Neural cell (in vitro differentiated cells): ENCODE measurements at regions not wholly inside any gene's neighbourhood (a gene's known extent, or its start where the extent isn't known, plus 50 kb on each side); places are given as distances from the start of the nearest gene placed in this dataset.

Source experiments
- H2AFZ ChIP-seq: fragments of 200-600, 300-800 bp; sonication (generic), shearing (Covaris generic); 2 replicates; pipeline ENCODE4 v1.6.0; 2014; ENCODE audit warnings: low read depth, mild to moderate bottlenecking, antibody characterized with exemption, low read length, moderate library complexity
- H3F3A ChIP-seq: fragments of 200-600 bp; shearing (Covaris generic); 2 replicates; pipeline ENCODE4 v1.6.1; 2016; ENCODE audit warnings: mild to moderate bottlenecking, moderate library complexity, mixed read lengths, antibody characterized with exemption, low read length; ENCODE audit not compliant: insufficient read depth, poor library complexity, severe bottlenecking
- H3K27ac ChIP-seq: fragments of 200-600, 300-800 bp; sonication (generic), shearing (Covaris generic); 2 replicates; pipeline ENCODE4 v1.5.1; 2014; ENCODE audit warnings: mild to moderate bottlenecking, low read length, moderate library complexity
- H3K27me3 ChIP-seq: fragments of 300-800, 200-600 bp; sonication (generic), shearing (Covaris generic); 2 replicates; pipeline ENCODE4 v1.6.0; 2014; ENCODE audit warnings: mild to moderate bottlenecking, low read depth, low read length, moderate library complexity; ENCODE audit not compliant: insufficient read depth
- H3K36me3 ChIP-seq: fragments of 300-800, 200-600 bp; sonication (generic), shearing (Covaris generic); 2 replicates; pipeline ENCODE4 v1.5.1; 2014; ENCODE audit warnings: mild to moderate bottlenecking, antibody characterized with exemption, low read length, moderate library complexity; ENCODE audit not compliant: insufficient read depth
- H3K4me2 ChIP-seq: fragments of 300-800, 200-600 bp; sonication (generic), shearing (Covaris generic); 2 replicates; pipeline ENCODE4 v1.6.0; 2014; ENCODE audit warnings: mild to moderate bottlenecking, low read length
- H3K4me3 ChIP-seq: fragments of 300-800, 200-600 bp; sonication (generic), shearing (Covaris generic); 2 replicates; pipeline ENCODE4 v1.5.1; 2014; ENCODE audit warnings: mild to moderate bottlenecking, low read length, moderate library complexity
- H3K79me2 ChIP-seq: fragments of 200-600 bp; shearing (Covaris generic); replicated peaks from 2 replicates; pipeline ENCODE4 v1.6.0; 2014; ENCODE audit warnings: mild to moderate bottlenecking, low read length, moderate library complexity; ENCODE audit not compliant: insufficient read depth
- H3K9ac ChIP-seq: fragments of 300-800, 200-600 bp; sonication (generic), shearing (Covaris generic); 2 replicates; pipeline ENCODE4 v1.6.1; 2016; ENCODE audit warnings: mild to moderate bottlenecking, low read length, mixed read lengths
- H3K9me2 ChIP-seq: fragments of 200-600 bp; shearing (Covaris generic); 2 replicates; pipeline ENCODE4 v1.6.1; 2016; ENCODE audit warnings: mild to moderate bottlenecking, low read length, mixed read lengths; ENCODE audit not compliant: insufficient read depth
- H3K9me3 ChIP-seq: fragments of 200-600, 300-800 bp; sonication (generic), shearing (Covaris generic); 2 replicates; pipeline ENCODE4 v1.6.1; 2016; ENCODE audit warnings: mild to moderate bottlenecking, mixed run types, low read length, moderate library complexity, mixed read lengths
- H4K20me1 ChIP-seq: fragments of 200-600 bp; shearing (Covaris generic); 2 replicates; pipeline ENCODE4 v1.6.1; 2016; ENCODE audit warnings: mild to moderate bottlenecking, mixed run types; ENCODE audit not compliant: insufficient read depth
- EP300 ChIP-seq: fragments of 450-650 bp; conservative IDR thresholded peaks from 2 replicates; pipeline ENCODE4 v1.6.1; 2014; ENCODE audit warnings: antibody characterized with exemption, mild to moderate bottlenecking, moderate library complexity; ENCODE audit not compliant: poor library complexity, severe bottlenecking
- EZH2 ChIP-seq: fragments of 200-600, 300-800 bp; shearing (Covaris generic), sonication (generic); IDR thresholded peaks from 2 replicates; pipeline ENCODE4 v1.6.1; 2014; ENCODE audit warnings: antibody characterized with exemption, low read length, borderline replicate concordance, mild to moderate bottlenecking; ENCODE audit not compliant: insufficient read depth, poor library complexity, severe bottlenecking
- MXI1 ChIP-seq: fragments of 450-650 bp; conservative IDR thresholded peaks from 2 replicates; pipeline ENCODE4 v1.6.1; 2014; ENCODE audit warnings: antibody characterized with exemption, mild to moderate bottlenecking; ENCODE audit not compliant: poor library complexity, severe bottlenecking
- POLR2AphosphoS5 ChIP-seq: IDR thresholded peaks from 2 replicates; pipeline ENCODE4 v1.6.1; 2012
- RAD21 ChIP-seq: fragments of 450-650 bp; conservative IDR thresholded peaks from 2 replicates; pipeline ENCODE4 v1.6.1; 2014; ENCODE audit warnings: antibody characterized with exemption, mild to moderate bottlenecking, moderate library complexity
- SMC3 ChIP-seq: fragments of 450-650 bp; conservative IDR thresholded peaks from 2 replicates; pipeline ENCODE4 v1.6.1; 2014; ENCODE audit warnings: antibody characterized with exemption, mild to moderate bottlenecking, moderate library complexity; ENCODE audit not compliant: poor library complexity
- TAF1 ChIP-seq: IDR thresholded peaks from 2 replicates; pipeline ENCODE4 v1.6.1; 2012; ENCODE audit warnings: low read depth
- TF ChIP-seq, protein P1 (sequence below): IDR thresholded peaks from 2 replicates; pipeline ENCODE4 v1.6.1; 2012; ENCODE audit warnings: borderline replicate concordance
- TF ChIP-seq, protein P2 (sequence below): fragments of 450-650 bp; IDR thresholded peaks from 2 replicates; pipeline ENCODE4 v1.5.1; 2014; ENCODE audit warnings: antibody characterized with exemption, mild to moderate bottlenecking, moderate library complexity; ENCODE audit not compliant: poor library complexity, severe bottlenecking

DNA sequence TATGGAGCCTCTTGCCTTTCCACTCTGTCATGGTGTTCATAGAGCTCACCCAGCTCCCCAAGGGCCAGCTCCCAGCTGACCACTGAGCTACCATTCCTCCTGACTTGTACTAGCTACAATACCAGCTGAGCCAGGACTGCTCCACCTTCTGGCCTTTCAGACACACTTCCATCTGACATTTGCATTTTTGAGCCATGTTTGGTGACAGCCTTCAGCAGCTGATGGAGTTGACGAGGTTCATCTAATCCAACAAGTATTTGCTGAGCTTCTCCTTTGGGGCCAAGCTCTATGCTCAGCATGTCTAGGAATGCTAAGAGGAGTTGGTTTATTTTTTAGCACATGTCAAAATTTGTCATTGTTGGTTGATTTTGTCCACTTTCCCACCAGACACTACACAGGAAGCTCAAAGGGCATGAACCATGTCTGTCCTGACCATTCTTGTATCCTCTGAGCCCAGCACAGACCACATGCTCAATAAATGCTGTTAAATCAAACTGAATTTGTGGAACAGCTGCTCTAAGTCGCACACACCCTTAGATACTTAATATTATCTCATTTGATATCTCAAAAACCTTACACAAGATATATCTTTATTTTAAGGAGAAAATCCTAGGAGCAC, 142.6 kb upstream of the PPARGC1A start:
- TF ChIP-seq RAD21 (no peak), MXI1 (no peak), POLR2AphosphoS5 (no peak), SMC3 (no peak), EZH2 (no peak), EP300 (no peak), TAF1 (no peak)
- TF ChIP-seq, protein P1, sequence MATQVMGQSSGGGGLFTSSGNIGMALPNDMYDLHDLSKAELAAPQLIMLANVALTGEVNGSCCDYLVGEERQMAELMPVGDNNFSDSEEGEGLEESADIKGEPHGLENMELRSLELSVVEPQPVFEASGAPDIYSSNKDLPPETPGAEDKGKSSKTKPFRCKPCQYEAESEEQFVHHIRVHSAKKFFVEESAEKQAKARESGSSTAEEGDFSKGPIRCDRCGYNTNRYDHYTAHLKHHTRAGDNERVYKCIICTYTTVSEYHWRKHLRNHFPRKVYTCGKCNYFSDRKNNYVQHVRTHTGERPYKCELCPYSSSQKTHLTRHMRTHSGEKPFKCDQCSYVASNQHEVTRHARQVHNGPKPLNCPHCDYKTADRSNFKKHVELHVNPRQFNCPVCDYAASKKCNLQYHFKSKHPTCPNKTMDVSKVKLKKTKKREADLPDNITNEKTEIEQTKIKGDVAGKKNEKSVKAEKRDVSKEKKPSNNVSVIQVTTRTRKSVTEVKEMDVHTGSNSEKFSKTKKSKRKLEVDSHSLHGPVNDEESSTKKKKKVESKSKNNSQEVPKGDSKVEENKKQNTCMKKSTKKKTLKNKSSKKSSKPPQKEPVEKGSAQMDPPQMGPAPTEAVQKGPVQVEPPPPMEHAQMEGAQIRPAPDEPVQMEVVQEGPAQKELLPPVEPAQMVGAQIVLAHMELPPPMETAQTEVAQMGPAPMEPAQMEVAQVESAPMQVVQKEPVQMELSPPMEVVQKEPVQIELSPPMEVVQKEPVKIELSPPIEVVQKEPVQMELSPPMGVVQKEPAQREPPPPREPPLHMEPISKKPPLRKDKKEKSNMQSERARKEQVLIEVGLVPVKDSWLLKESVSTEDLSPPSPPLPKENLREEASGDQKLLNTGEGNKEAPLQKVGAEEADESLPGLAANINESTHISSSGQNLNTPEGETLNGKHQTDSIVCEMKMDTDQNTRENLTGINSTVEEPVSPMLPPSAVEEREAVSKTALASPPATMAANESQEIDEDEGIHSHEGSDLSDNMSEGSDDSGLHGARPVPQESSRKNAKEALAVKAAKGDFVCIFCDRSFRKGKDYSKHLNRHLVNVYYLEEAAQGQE: no peak
- TF ChIP-seq, protein P2, sequence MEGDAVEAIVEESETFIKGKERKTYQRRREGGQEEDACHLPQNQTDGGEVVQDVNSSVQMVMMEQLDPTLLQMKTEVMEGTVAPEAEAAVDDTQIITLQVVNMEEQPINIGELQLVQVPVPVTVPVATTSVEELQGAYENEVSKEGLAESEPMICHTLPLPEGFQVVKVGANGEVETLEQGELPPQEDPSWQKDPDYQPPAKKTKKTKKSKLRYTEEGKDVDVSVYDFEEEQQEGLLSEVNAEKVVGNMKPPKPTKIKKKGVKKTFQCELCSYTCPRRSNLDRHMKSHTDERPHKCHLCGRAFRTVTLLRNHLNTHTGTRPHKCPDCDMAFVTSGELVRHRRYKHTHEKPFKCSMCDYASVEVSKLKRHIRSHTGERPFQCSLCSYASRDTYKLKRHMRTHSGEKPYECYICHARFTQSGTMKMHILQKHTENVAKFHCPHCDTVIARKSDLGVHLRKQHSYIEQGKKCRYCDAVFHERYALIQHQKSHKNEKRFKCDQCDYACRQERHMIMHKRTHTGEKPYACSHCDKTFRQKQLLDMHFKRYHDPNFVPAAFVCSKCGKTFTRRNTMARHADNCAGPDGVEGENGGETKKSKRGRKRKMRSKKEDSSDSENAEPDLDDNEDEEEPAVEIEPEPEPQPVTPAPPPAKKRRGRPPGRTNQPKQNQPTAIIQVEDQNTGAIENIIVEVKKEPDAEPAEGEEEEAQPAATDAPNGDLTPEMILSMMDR: no peak
- no peak overlapping the region for H2AFZ ChIP-seq
- no peak overlapping the region for H3K27ac ChIP-seq
- H3K4me3 ChIP-seq: no peak overlapping the region
- no peaks in the 10 kb centered on the region for H3K9me3 ChIP-seq
- no peaks in the 10 kb centered on the region for H3K79me2 ChIP-seq
- no peaks in the 10 kb centered on the region for H3F3A ChIP-seq
- no peak overlapping the region for H3K4me2 ChIP-seq
- no peak overlapping the region for H3K9ac ChIP-seq
- H3K36me3 ChIP-seq: no peaks in the 10 kb centered on the region
- H3K9me2 ChIP-seq: no peaks in the 10 kb centered on the region
- no peaks in the 10 kb centered on the region for H4K20me1 ChIP-seq
- H3K27me3 ChIP-seq: no peaks in the 10 kb centered on the region

- H3K4me2 ChIP-seq: no peak overlapping the region
Observed at GRCh38 chr4:24026596-24026995, 136.7 kb upstream of the PPARGC1A start.

More at GRCh38 chr4:24026596-24026995, 136.7 kb upstream of the PPARGC1A start:
- Histone ChIP-seq H3K9ac (no peak overlapping the region), H3F3A (no peaks in the 10 kb centered on the region), H2AFZ (no peak overlapping the region), H3K27me3 (no peaks in the 10 kb centered on the region), H3K9me3 (no peaks in the 10 kb centered on the region), H4K20me1 (no peaks in the 10 kb centered on the region), H3K27ac (no peak overlapping the region), H3K36me3 (no peaks in the 10 kb centered on the region), H3K79me2 (no peaks in the 10 kb centered on the region), H3K9me2 (no peaks in the 10 kb centered on the region), H3K4me3 (no peak overlapping the region)
- TF ChIP-seq POLR2AphosphoS5 (no peak), EZH2 (no peak), RAD21 (no peak), SMC3 (no peak), EP300 (no peak), MXI1 (no peak), TAF1 (no peak)
- TF ChIP-seq, protein P1: no peak
- TF ChIP-seq, protein P2: no peak
